Activated CD4-positive, alpha-beta T cell treated with anti-CD3 and anti-CD28 coated beads for 36 hours (primary cell): ENCODE measurements at regions not wholly inside any gene's neighbourhood (a gene's known extent, or its start where the extent isn't known, plus 50 kb on each side); places are given as distances from the start of the nearest gene placed in this dataset.

ENCODE experiments used
- ATAC-seq: fragments of 200-7000 bp; cut with Tn5 transposase; one replicate; pipeline ENCODE4 v1.10.0; 2021; ENCODE audit warnings: mild to moderate bottlenecking, moderate library complexity
- CTCF ChIA-PET: fragments of 350-600 bp; sonication (Branson Sonifier 250); formaldehyde crosslinking; loops from one replicate; lab custom pipeline; 2021; ENCODE audit warnings: antibody characterized with exemption; lab: Charles Lee
- POLR2A ChIA-PET: fragments of 350-600 bp; sonication (Branson Sonifier 250); formaldehyde crosslinking; loops from one replicate; lab custom pipeline; 2021; ENCODE audit warnings: antibody characterized with exemption, inconsistent platforms; lab: Charles Lee
- DNase-seq: peaks from one replicate; pipeline ENCODE4 v3.0.0-alpha.2; 2020
- H3K27ac Mint-ChIP-seq: one replicate; pipeline ENCODE4 v1.8.0; 2021; ENCODE audit warnings: mixed read lengths
- H3K27me3 Mint-ChIP-seq: one replicate; pipeline ENCODE4 v1.8.0; 2021; ENCODE audit warnings: mixed read lengths
- H3K36me3 Mint-ChIP-seq: one replicate; pipeline ENCODE4 v1.8.0; 2021; ENCODE audit warnings: low read depth, mixed read lengths
- H3K4me1 Mint-ChIP-seq: one replicate; pipeline ENCODE4 v1.8.0; 2021; ENCODE audit warnings: mixed read lengths
- H3K4me3 Mint-ChIP-seq: one replicate; pipeline ENCODE4 v1.8.0; 2021; ENCODE audit warnings: mild to moderate bottlenecking, moderate library complexity, mixed read lengths
- H3K9me3 Mint-ChIP-seq: one replicate; pipeline ENCODE4 v1.8.0; 2021; ENCODE audit warnings: low read depth, mixed read lengths
- intact Hi-C, 2 experiments: fragments of 100-400 bp; cut with DNase I in 1 of 2; cut with micrococcal nuclease in 1 of 2; formaldehyde crosslinking; loops; one replicate each; pipeline versions ENCODE4 v1.14.2 to v1.15.1; 2022 to 2024; cut with DNase I, micrococcal nuclease

- H3K4me3 Mint-ChIP-seq = no peak overlapping the region
- no peak for DNase-seq
- ATAC-seq = no peak
- intact Hi-C loops = loop anchor here (5.0 kb wide), 3 partner anchors 134 to 534 kb away; partner anchors contain the start of gene OXTR (in 1 of the 2)
- ChIA-PET CTCF (interaction anchor here (1.2 to 6.5 kb wide), 5 partner anchors 18 to 338 kb away, joined by 4 to 106 read pairs (median 14); partner anchors contain the start of genes RAD18 and SRGAP3), POLR2A (no interaction called here)
- no peak overlapping the region for H3K27ac Mint-ChIP-seq
- peaks cover 16% of the 10 kb centered on the region for H3K4me1 Mint-ChIP-seq
- H3K36me3 Mint-ChIP-seq = no peaks in the 10 kb centered on the region
- H3K9me3 Mint-ChIP-seq = no peaks in the 10 kb centered on the region
- H3K27me3 Mint-ChIP-seq = peaks cover 5% of the 10 kb centered on the region
Observed at GRCh38 chr3:9301091-9301490, 51.6 kb upstream of the SRGAP3 start.

- intact Hi-C loops = loop anchor here (1.0 to 5.0 kb wide), 9 partner anchors 52 to 534 kb away; partner anchors contain the start of genes OXTR (in 1 of the 2) and SRGAP3 (in 1 of the 2)
- Mint-ChIP-seq H3K27me3 (peaks cover 5% of the 10 kb centered on the region), H3K36me3 (no peaks in the 10 kb centered on the region), H3K4me3 (no peak overlapping the region), H3K27ac (no peak overlapping the region), H3K9me3 (no peaks in the 10 kb centered on the region), H3K4me1 (peaks cover 16% of the 10 kb centered on the region)
- DNase-seq (peak; percentile 34), ATAC-seq (peak; percentile 85)
- CTCF ChIA-PET = interaction anchor here (0.6 to 6.5 kb wide), 27 partner anchors 9 to 356 kb away, joined by 3 to 106 read pairs (median 5); partner anchors contain the start of genes RAD18 and SRGAP3
- POLR2A ChIA-PET = interaction anchor here (0.7 kb wide), 1 partner anchor 50 kb away, joined by 4 read pairs; no protein-coding TSS in a partner anchor
Observed at GRCh38 chr3:9301798-9302197, 52.4 kb upstream of the SRGAP3 start.

- intact Hi-C loops = loop anchor here (1.0 to 5.0 kb wide), 10 partner anchors 53 to 535 kb away; partner anchors contain the start of genes OXTR (in 1 of the 2) and SRGAP3 (in 1 of the 2)
- no peaks in the 10 kb centered on the region for H3K9me3 Mint-ChIP-seq
- peak; percentile 85 for ATAC-seq
- ChIA-PET POLR2A (interaction anchor here (0.7 kb wide), 1 partner anchor 51 kb away, joined by 4 read pairs; no protein-coding TSS in a partner anchor), CTCF (interaction anchor here (0.6 to 6.5 kb wide), 39 partner anchors 9 to 977 kb away, joined by 3 to 106 read pairs (median 4); partner anchors contain the start of genes RAD18 and SRGAP3)
- no peaks in the 10 kb centered on the region for H3K36me3 Mint-ChIP-seq
- H3K4me1 Mint-ChIP-seq = peaks cover 16% of the 10 kb centered on the region
- DNase-seq = peak; percentile 88
- H3K4me3 Mint-ChIP-seq = peak overlapping the region; percentile 15
- H3K27ac Mint-ChIP-seq = no peak overlapping the region
- H3K27me3 Mint-ChIP-seq = peaks cover 5% of the 10 kb centered on the region
Observed at GRCh38 chr3:9302425-9303181, 53.2 kb upstream of the SRGAP3 start.

- POLR2A ChIA-PET = no interaction called here
- Mint-ChIP-seq H3K27ac (no peak overlapping the region), H3K27me3 (no peaks in the 10 kb centered on the region), H3K9me3 (no peaks in the 10 kb centered on the region), H3K36me3 (no peaks in the 10 kb centered on the region), H3K4me1 (no peaks in the 10 kb centered on the region), H3K4me3 (no peak overlapping the region)
- intact Hi-C loops = no loop called here
- ATAC-seq (no peak), DNase-seq (no peak)
- CTCF ChIA-PET = no interaction called here
Observed at GRCh38 chr3:9308298-9308990, 54.4 kb upstream of the THUMPD3 start.

GRCh38 chr3:9310043-9310442 is 52.8 kb upstream of the THUMPD3 start:
- H3K4me3 Mint-ChIP-seq = no peak overlapping the region
- no peaks in the 10 kb centered on the region for H3K9me3 Mint-ChIP-seq
- DNase-seq (no peak), ATAC-seq (no peak)
- H3K4me1 Mint-ChIP-seq = no peaks in the 10 kb centered on the region
- H3K36me3 Mint-ChIP-seq = no peaks in the 10 kb centered on the region
- ChIA-PET CTCF (interaction anchor here (1.2 to 1.7 kb wide), 2 partner anchors 338 to 341 kb away, joined by 4 read pairs; no protein-coding TSS in a partner anchor), POLR2A (no interaction called here)
- H3K27ac Mint-ChIP-seq = no peak overlapping the region
- intact Hi-C loops = no loop called here
- no peaks in the 10 kb centered on the region for H3K27me3 Mint-ChIP-seq

GRCh38 chr3:9311228-9311627 is 51.6 kb upstream of the THUMPD3 start:
- Mint-ChIP-seq H3K36me3 (no peaks in the 10 kb centered on the region), H3K4me3 (no peak overlapping the region), H3K27ac (no peak overlapping the region), H3K27me3 (no peaks in the 10 kb centered on the region), H3K9me3 (no peaks in the 10 kb centered on the region), H3K4me1 (no peaks in the 10 kb centered on the region)
- POLR2A ChIA-PET = no interaction called here
- CTCF ChIA-PET = interaction anchor here (1.0 to 1.7 kb wide), 4 partner anchors 8 to 342 kb away, joined by 3 to 4 read pairs (median 4); no protein-coding TSS in a partner anchor
- ATAC-seq (no peak), DNase-seq (no peak)
- intact Hi-C loops = no loop called here
